ENCODE measurements at regions not wholly inside any gene's neighbourhood (a gene's known extent, or its start where the extent isn't known, plus 50 kb on each side); places are given as distances from the start of the nearest gene placed in this dataset.

GRCh38 chrX:45598861-45599260, 398.2 kb upstream of the DIPK2B start:
- TF ChIP-seq REST (IDR thresholded peaks at IDR 0.05; ENCODE audit: insufficient replicate concordance, low read depth) (no peak), CTCF (IDR thresholded peaks at IDR 0.05; ENCODE audit: insufficient read depth, low read length) (no peak), POLR2AphosphoS5 (IDR thresholded peaks at IDR 0.05; ENCODE audit: low read depth) (no peak), GABPA (IDR thresholded peaks at IDR 0.05; ENCODE audit: low read depth) (no peak)
